Right ventricle myocardium inferior (tissue), 1 donor: ENCODE measurements at regions not wholly inside any gene's neighbourhood (a gene's known extent, or its start where the extent isn't known, plus 50 kb on each side); places are given as distances from the start of the nearest gene placed in this dataset.
"Not testable (repeated sequence)": the region's sequence is repeated elsewhere in the genome, so short reads cannot be mapped to it uniquely, and the experiment has no call there.

Source experiments
- ATAC-seq: fragments of 200-7000 bp; cut with Tn5 transposase; one replicate; pipeline ENCODE4 v1.9.1; 2020; ENCODE audit warnings: mild to moderate bottlenecking, moderate library complexity
- DNase-seq: peaks from one replicate; pipeline ENCODE4 v3.0.0; 2021; ENCODE audit errors: missing footprints
- intact Hi-C: fragments of 100-400 bp; cut with DNase I; formaldehyde crosslinking; loops from one replicate; pipeline ENCODE4 v1.11.0; 2022
- donor health status: DM: no; HTN: yes; CAD: no; lungs with severe emphysema.

- ATAC-seq (no peak), DNase-seq (no peak)
- intact Hi-C loops: no loop called here
These were observed 592.6 kb upstream of the SOX9 start for GRCh38 chr17:71528210-71528609.

DNA sequence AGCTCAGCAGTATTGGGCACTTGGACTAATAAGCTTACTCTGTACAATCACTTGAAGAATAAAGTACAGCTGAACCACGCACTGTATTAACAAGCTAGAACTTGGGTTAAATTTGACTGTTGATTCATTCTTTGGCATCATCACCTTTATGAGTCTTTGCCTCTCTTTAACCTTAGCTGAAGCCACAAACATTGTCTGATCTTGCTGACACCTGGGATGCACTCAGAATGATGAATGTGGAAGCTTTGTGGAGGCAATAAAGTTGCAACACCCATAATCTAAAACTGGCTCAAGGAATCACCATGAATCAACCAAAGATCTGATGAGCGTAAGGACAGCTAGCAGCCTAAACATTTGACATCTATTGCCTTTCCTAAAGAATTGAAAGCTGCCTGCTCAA is 590.6 kb upstream of the SOX9 start:
- no peak for ATAC-seq
- intact Hi-C loops: no loop called here
- no peak for DNase-seq

DNA sequence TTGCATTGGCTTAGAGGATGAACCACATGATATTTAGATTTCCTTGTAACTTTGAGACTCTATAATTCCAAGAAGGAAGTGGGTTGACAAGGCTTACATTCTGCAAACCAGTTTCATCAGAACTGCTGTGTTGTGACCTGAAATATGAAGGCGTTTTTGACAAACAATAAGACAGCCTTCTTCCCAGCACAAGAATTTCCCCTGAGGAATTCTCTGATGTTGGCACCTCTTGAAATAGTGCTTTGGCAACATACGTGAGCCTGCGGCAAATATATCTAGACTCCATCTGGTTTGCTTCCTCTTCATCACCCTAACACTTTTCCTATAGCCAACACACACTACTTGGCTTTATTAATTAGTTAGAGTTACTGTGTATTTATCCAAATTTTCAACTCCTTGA is 585.5 kb upstream of the SOX9 start:
- intact Hi-C loops: no loop called here
- no peak for ATAC-seq

GRCh38 chr17:71546419-71546818 is 574.4 kb upstream of the SOX9 start:
- no peak for DNase-seq
- no peak for ATAC-seq
- intact Hi-C loops: no loop called here

More for the DNA sequence above, 585.5 kb upstream of the SOX9 start:
- no peak for DNase-seq

- no peak for DNase-seq
- intact Hi-C loops: no loop called here
- ATAC-seq: no peak
These were observed 572.9 kb upstream of the SOX9 start for GRCh38 chr17:71547904-71548303.

DNA sequence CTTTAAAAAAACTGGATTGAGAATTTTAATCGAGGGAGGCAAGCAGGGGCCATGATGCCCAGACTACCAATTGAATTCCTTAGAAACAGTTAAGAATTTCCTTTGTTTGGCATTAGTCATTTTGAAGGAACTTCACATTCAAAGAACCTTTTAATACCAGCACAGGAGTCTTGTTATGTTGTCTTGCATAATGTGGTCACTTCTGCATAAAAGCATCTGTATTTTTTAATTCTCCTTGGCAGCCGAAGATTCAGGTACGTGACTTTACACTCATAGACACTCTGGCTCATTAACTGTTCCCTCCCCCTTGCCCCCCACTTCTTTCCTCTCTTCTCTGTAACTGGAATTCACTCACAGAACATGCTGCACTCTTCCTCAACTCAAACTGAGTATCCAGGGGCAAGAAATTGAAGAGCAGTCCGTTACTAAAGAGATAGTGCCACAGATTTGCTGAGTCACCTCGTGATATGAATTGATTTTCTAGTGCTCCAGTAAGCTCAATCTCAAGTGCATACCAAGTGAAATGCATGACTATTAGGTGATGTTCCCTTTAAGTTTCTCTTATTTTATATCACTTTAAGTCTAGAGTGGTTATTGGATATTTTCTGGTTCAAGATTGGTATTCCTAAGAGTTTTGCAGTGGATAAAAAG is 572.2 kb upstream of the SOX9 start:
- intact Hi-C loops: no loop called here
- DNase-seq (no peak), ATAC-seq (no peak)

GRCh38 chr17:71550675-71551074 is 570.1 kb upstream of the SOX9 start:
- intact Hi-C loops: no loop called here
- no peak for DNase-seq
- ATAC-seq: no peak

- intact Hi-C loops: no loop called here
- ATAC-seq (no peak), DNase-seq (no peak)
These were observed 567.4 kb upstream of the SOX9 start for GRCh38 chr17:71553381-71553780.

DNA sequence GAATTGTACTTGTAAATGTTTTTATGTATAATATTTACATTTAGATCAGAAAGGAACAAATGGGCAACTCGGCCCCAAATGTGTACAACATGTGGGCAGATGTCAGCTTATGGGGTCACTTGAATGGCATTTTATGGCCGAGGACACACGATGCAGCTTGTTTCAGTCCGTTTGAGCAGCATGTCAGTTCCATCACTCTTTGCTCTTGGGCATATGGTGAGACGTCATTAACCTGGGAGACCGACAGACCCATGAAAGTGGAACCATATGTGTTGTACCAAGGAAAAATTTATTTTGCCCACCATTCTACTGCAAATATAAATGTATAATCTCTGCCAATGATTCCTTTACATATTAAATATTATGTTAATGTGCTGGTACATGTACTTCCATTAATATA is 561.9 kb upstream of the SOX9 start:
- intact Hi-C loops: no loop called here
- ATAC-seq (no peak), DNase-seq (no peak)

DNA sequence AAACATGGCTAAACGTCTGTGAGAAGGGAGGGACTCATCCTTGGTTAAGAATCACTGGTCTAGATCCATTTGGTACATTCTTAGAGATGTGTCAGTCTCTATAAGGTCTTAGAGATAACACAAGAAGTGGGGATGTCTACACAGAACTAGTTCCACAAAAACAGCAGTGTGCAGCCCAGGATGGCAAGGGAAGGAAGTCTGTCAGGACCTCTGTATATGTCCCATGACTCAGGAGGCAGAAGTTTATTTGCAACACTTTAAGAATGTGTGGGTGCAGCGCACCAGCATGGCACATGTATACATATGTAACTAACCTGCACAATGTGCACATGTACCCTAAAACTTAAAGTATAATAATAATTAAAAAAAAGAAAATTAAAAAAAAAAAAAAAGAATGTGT is 548.5 kb upstream of the SOX9 start:
- intact Hi-C loops: no loop called here
- no peak for DNase-seq
- ATAC-seq: no peak

DNA sequence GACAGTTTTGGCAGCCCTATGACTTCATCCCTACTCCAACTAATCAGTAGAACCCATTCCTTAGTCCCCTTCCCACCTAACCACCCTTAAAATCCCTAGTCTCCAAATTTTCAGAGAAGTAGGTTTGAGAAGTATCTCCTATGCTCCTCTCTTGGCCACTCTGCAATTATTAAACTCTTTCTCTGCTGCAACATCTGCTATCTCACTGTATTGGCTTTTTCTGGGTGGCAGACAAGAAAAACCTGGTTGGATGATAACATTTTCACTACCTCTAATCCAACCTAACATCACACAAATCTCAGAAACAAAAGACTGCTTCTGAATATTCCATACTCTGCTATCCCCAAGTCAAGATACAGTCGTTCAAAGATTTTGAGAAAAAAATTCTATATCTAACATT is 542.4 kb upstream of the SOX9 start:
- DNase-seq (no peak), ATAC-seq (no peak)
- intact Hi-C loops: no loop called here

DNA sequence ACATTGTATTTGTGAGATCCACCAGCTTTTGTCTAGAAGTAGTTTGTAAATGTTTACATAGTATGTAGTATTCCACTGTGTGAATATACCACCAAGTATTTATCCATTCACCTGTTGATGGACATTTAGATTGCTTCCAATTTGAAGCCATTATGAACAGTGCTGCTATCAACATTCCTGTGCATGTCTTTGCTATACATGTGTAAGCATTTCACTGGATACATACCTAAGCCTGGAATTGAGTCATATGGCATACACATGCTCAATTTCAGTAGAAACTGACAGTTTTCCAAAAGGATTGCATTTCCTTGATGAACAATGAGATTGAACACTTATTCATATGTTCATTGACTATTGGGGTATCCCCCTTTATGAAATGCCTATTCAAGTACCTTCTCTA is 540.6 kb upstream of the SOX9 start:
- DNase-seq (no peak), ATAC-seq (no peak)
- intact Hi-C loops: no loop called here

DNA sequence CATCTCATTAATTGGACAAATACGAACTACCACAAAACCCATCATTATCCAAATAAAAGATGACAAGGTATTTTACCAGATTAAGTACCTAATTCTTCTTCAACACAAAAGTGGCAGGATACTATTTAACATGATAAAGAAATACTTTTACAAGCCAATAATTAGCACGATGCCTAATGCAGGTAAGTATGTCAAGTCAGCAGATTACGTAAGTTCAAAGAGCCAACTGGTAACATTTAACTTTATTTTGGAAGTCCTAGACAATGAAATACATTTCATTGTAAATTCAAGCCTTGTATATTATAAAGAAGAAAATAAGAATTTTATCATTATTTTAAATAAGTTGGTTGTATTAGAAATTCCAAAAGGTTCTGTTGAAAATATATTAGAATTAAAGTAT is 535.3 kb upstream of the SOX9 start:
- intact Hi-C loops: no loop called here
- ATAC-seq (no peak), DNase-seq (no peak)

- intact Hi-C loops: no loop called here
- ATAC-seq: no peak
These were observed 528.4 kb upstream of the SOX9 start for GRCh38 chr17:71592431-71592830.

DNA sequence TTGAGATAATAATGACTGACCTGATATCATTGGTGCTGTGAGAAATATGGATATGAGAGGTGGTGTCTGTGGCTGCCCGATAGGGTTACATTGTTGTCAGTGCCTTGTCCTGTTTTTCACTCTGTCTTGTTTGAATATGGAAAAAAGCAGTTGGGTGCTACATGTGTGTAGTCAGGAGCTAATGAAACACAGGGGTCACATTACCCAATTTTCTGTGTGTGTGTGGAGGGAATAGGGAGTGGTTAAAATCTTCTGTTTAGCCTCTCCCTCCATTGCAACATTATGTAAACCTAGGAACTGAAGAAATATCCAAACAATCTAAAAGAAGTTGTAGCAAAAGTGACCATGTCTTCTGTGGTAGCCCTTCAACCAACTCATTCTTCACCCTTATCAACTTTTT is 527.7 kb upstream of the SOX9 start:
- ATAC-seq: no peak
- intact Hi-C loops: no loop called here
- DNase-seq: no peak

More at GRCh38 chr17:71592431-71592830, 528.4 kb upstream of the SOX9 start:
- no peak for DNase-seq

DNA sequence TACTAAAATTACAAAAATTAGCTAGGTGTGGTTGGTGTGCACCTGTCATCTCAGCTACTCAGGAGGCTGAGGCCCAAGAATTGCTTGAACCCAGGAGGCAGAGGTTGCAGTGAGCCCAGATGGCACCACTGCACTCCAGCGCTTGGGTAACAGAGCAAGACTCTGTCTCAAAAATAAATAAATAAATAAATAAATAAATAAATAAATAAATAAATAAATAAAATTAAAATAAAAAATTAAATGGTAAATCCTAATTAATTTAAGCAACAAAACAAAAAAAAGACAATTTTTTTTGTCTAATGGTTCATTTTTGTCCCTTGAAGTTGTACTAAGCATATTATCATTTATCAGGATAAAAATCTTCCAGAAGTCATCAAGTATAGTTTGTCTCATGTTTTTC is 521.2 kb upstream of the SOX9 start:
- intact Hi-C loops, ATAC-seq: not testable (repeated sequence)

DNA sequence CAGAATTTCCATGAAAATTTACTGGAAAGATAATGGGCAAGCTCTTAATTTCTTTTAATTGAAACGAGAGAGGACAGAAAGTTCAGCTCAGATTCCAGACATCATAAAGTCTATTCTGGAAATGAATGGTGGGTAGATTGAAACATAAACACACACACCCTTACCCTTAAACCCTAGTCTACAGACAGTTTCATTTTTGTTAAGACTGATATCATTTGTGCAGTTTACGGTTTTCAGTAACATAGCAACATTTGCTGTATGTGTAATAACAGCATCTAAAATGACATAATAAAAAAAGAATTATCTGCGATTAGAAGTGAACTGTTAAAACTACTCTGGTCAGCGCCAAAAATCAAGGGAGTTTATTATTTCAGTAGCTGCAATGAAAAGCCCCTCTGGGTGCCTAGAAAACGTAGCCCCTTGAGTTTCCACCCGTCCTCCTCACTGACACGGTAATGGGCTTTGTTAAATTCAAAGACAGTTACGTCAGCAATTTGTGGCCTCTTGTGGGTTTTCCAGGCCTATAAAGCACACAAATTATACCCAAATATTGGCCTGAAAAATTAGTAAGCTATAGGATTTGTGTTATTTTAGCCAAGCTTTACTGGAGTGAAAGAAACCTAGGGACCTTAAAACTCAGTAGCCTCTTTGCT is 520.6 kb upstream of the SOX9 start:
- DNase-seq (no peak), ATAC-seq (no peak)
- intact Hi-C loops: no loop called here

More for the DNA sequence above, 521.2 kb upstream of the SOX9 start:
- DNase-seq: not testable (repeated sequence)

- DNase-seq (no peak), ATAC-seq (no peak)
- intact Hi-C loops: no loop called here
These were observed 518.8 kb upstream of the SOX9 start for GRCh38 chr17:71601894-71602504.

DNA sequence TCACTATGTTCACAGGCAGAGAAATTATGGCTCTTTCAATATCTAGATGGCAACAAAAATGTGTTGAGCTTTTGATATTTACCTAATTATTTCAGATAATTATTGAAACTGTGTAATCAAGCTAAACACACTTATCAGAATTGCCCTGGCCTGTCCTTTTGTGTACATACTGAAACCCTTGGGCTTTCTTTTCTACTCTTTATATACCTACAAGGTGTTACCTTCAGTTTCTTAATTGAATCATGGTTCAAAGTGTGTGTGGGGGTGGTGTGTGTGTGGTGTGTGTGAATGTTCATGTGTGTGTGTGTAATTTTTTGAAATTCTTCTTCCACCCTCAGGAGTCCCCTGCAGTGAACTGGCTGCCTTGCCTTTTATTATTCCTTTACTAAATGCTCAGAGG is 506.8 kb upstream of the SOX9 start:
- no peak for ATAC-seq
- DNase-seq: no peak
- intact Hi-C loops: no loop called here

DNA sequence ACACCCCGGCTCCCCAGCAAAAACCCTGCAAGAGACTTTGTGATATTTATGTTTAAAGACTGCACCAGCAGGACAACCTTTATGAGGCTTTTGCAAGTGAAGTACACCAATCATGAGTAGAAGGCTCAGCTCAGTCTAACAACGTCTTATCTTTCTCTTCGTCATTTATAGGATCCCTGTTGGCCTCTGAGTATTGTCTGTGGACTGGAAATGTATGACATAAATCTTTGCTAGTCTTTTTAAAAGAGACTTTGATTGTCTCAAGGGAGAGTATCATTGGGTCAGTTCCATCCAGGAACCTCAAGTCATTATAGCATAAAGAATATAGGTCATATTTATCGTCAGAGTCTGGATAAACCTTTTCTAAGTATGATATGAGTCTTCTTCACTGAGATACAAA is 505.0 kb upstream of the SOX9 start:
- intact Hi-C loops: no loop called here
- DNase-seq (no peak), ATAC-seq (no peak)
